ENCODE measurements at regions not wholly inside any gene's neighbourhood (a gene's known extent, or its start where the extent isn't known, plus 50 kb on each side); places are given as distances from the start of the nearest gene placed in this dataset.

GRCh38 chr16:50960517-50961202 lies 190.4 kb downstream of the SALL1 start:
- no peak for DNase-seq (ENCODE audit: extremely low read depth in 1 of 2, low read depth in 1 of 2)

GRCh38 chr16:50957056-50957455 lies 194.0 kb downstream of the SALL1 start:
- no peak for DNase-seq (ENCODE audit: extremely low read depth in 1 of 2, low read depth in 1 of 2)

DNA sequence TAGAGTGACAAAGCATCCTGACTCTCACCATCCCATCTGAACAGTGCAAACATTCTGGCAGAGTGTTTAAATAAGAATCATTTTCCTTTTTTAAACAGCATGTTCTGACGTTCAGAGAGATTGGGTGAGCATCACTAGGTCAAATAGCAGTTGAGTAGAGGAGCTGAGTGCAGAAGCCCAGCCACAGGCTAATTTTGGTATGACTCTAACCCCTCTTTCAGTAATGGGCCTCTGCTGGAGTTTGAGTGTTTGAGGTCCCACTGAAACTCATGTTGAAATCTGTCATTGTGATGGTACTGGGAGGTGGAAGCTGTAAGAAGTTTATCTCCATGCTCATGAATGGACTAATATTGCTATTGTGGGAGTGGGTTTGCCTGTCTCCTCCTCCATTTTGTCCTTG lies 194.4 kb downstream of the SALL1 start:
- DNase-seq (ENCODE audit: extremely low read depth in 1 of 2, low read depth in 1 of 2), result no peak

DNA sequence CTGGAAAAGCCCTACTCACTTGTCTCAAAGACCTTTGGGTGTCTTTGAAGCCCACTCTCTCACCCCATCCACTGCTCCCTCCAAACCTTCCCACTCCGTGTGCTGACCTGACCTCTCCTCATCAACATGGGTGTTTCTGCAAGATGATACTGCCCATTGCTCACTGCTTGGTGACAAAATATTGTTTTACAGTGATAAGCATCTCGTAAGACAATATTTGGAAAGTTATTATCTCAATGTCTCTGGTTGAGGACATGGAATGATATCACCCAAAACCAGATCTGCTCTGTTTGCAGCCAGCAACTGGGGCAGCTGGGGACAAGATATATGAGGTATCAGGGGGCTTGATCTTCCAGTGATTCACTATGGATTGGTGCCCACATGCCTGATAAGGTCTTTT lies 195.8 kb downstream of the SALL1 start:
- no peak for DNase-seq (ENCODE audit: extremely low read depth in 1 of 2, low read depth in 1 of 2)

GRCh38 chr16:50954469-50954868 lies 196.6 kb downstream of the SALL1 start:
- no peak for DNase-seq (ENCODE audit: extremely low read depth in 1 of 2, low read depth in 1 of 2)

DNA sequence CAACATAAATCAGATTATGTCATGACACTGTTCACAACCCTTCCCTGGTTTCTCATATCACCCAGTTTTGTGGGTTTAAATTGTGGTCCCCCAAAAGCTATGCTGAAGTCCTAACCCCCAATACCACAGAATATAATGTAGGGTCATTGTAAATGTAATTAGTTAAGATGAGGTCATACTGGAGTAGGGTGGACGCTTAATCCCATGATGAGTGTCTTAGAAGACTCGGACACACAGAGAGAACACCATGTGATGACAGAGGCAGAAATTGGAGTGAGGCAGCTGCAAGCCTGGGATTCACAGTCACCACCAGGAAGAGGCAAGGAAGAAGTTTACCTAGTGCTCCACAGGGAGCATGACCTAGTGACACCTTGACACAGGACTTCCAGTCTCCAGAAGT lies 197.8 kb downstream of the SALL1 start:
- no peak for DNase-seq (ENCODE audit: extremely low read depth in 1 of 2, low read depth in 1 of 2)

- DNase-seq (ENCODE audit: extremely low read depth in 1 of 2, low read depth in 1 of 2), result no peak
These were observed 200.1 kb downstream of the SALL1 start for GRCh38 chr16:50950955-50951354.

- DNase-seq (ENCODE audit: extremely low read depth in 1 of 2, low read depth in 1 of 2), result no peak
These were observed 202.7 kb downstream of the SALL1 start for GRCh38 chr16:50948268-50948930.

GRCh38 chr16:50947826-50948225 lies 203.2 kb downstream of the SALL1 start:
- DNase-seq (ENCODE audit: extremely low read depth in 1 of 2, low read depth in 1 of 2), result no peak

- DNase-seq (ENCODE audit: extremely low read depth in 1 of 2, low read depth in 1 of 2), result no peak
These were observed 204.5 kb downstream of the SALL1 start for GRCh38 chr16:50946606-50947005.

DNA sequence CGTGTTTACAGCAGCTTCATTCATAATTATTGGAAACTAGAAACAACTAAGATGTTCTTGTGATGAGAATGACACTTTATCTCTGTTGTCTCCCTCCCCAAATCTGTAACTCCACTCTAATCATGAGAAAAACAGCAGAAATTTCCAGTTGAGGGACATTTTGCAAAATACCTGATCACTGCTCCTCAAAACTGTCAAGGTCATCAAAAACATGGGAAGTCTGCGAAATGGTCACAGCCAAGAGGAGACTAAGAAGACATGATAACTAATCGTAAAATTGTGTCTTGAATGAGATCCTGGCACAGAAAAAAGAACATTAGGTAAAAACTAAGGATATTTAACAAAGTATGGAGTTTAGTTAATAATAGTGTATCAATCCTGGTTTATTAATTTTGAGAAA lies 204.2 kb downstream of the CYLD start:
- DNase-seq (ENCODE audit: extremely low read depth in 1 of 2, low read depth in 1 of 2), result no peak

DNA sequence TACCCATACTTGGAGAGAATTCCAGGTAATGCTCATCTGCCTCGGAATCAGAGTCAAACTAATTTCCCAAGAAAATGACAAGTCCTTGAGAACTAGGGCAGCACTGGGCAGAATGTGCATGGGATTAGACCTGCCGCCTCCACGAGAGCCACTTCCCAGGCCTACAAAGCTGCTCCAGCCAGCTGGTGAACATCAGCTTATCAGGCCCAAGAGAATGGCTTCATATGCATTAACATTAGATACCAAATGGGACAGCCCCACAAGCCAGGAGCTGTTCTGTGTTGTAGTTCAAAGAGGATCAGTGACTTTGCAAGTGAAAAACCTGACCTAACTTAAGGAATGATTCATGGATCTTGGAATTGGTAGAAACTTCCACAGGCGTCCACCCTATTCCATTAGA lies 203.3 kb downstream of the CYLD start:
- no peak for DNase-seq (ENCODE audit: extremely low read depth in 1 of 2, low read depth in 1 of 2)

DNA sequence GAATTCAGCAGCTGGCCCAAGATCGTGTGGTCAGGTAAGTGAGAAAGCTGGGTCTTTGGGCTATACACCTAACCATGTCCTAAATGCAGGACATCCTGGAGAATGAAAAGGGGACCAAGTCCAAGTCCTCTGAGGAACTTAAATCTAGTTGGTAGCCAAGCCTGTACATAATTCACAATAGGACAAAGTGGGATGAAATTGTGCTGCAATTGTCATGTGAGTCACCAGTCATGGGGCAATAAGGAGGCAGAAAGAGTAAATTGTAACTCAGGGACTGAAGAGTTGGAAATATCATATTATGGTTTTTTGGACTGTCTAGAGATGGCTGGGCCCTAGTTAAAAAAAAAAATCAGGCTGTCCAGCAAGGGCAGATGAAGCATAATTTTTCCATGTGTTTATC lies 202.6 kb downstream of the CYLD start:
- no peak for DNase-seq (ENCODE audit: extremely low read depth in 1 of 2, low read depth in 1 of 2)

DNA sequence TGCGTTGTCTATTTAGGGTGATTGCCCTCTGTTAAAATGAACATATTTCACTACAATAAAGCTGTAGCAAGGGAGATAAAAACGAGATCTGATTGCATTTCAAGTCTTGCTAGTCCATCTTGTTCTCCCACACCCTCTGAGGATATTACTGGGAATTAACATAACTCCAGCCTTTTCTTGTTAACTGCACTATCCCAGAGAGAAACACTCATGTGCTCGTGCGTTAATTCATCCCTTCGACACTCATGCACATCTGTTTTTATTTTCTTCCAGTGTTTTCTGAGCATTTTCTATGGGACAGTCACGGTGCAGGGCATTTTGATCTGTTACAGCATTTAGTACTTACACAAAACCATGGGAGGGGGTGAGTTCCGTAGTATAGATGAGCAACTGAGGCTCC lies 202.1 kb downstream of the CYLD start:
- no peak for DNase-seq (ENCODE audit: extremely low read depth in 1 of 2, low read depth in 1 of 2)

DNA sequence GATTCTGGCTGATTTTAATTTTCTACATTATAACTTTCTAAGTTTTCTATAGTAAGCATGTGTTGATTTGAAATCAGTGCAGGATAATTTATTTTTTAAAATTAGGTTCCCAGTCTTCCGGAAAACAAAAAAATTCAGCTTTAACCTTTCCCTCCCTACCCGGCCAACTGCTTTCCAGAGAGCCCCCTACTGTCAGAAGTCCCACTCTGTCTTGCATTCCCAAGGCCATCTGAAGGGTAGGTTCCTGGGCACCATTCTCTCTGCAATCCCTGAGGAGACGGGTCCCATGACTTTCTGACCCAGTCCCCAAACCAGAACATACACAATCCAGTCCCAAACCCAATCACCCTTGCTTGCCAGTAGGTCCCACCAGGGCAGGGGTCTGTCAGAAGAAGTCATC lies 200.3 kb downstream of the CYLD start:
- DNase-seq (ENCODE audit: extremely low read depth in 1 of 2, low read depth in 1 of 2), result no peak

GRCh38 chr16:50941681-50942080 lies 199.8 kb downstream of the CYLD start:
- no peak for DNase-seq (ENCODE audit: extremely low read depth in 1 of 2, low read depth in 1 of 2)

GRCh38 chr16:50940275-50940854 lies 198.5 kb downstream of the CYLD start:
- DNase-seq (ENCODE audit: extremely low read depth in 1 of 2, low read depth in 1 of 2), result no peak

DNA sequence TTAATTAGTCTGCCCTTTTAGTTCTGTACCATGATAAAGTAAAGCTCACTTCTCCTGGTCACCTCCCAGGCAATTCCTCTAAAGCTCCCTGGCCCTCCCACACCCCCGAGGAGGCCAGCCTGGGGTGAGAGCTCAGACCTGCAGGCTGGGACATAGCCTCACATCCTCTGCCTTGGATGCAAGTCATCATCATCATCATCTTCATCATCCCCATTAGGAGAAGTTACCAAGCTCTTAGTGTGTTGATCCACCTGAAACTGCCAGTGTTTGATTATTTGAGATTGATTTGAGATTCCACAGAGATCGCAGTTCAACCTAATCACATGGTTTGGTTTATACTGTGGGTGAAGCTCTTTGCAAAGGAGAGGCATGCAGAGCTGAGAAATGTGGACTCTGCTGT lies 197.5 kb downstream of the CYLD start:
- DNase-seq (ENCODE audit: extremely low read depth in 1 of 2, low read depth in 1 of 2), result no peak

- DNase-seq (ENCODE audit: extremely low read depth in 1 of 2, low read depth in 1 of 2), result no peak
These were observed 197.0 kb downstream of the CYLD start for GRCh38 chr16:50938932-50939331.

GRCh38 chr16:50933262-50933661 lies 191.4 kb downstream of the CYLD start:
- no peak for DNase-seq (ENCODE audit: extremely low read depth in 1 of 2, low read depth in 1 of 2)

DNA sequence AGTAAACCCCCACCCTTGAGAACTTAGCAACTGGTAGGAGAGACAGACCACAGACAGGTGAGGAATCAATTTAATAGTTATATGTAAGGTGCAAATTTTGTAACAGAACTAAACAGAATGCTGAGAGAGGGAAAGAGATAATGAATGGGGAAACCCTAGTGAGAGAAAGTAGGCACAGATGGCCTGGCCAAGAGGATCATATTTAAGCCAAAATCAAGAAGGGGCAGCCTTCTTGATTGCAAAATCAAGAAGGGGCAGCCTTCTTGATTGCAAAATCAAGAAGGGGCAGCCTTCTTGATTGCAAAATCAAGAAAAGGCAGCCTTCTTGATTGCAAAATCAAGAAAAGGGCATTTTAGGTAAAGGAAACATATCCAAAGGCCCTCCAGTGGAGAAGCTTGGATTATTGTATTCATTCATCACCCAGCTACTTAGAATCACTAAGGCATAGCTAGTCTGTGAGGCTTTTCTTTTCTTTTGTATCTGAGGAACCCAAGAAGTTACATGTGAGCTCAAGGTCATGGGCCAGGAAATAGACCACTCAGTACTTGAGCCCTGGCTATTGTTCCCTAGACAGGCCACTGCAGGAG lies 190.6 kb downstream of the CYLD start:
- DNase-seq (ENCODE audit: extremely low read depth in 1 of 2, low read depth in 1 of 2), result no peak

GRCh38 chr16:50928065-50928464 lies 186.2 kb downstream of the CYLD start:
- no peak for DNase-seq (ENCODE audit: extremely low read depth in 1 of 2, low read depth in 1 of 2)
